GM12873 (cell line): ENCODE measurements at regions not wholly inside any gene's neighbourhood (a gene's known extent, or its start where the extent isn't known, plus 50 kb on each side); places are given as distances from the start of the nearest gene placed in this dataset.

Experiments
- CTCF ChIP-seq: IDR thresholded peaks from 2 replicates; pipeline ENCODE4 v1.5.1; 2012; ENCODE audit warnings: low read depth, mild to moderate bottlenecking, moderate library complexity, low read length, control low read depth; ENCODE audit not compliant: insufficient read depth; ENCODE audit errors: missing control alignments

GRCh38 chr4:17195461-17196275, 297.2 kb upstream of the LDB2 start:
- TF ChIP-seq CTCF = no peak

- TF ChIP-seq CTCF = no peak
Observed at GRCh38 chr4:17194586-17194985, 296.1 kb upstream of the LDB2 start.

- TF ChIP-seq CTCF = no peak
Observed at GRCh38 chr4:17189759-17190158, 291.3 kb upstream of the LDB2 start.

- no peak for TF ChIP-seq CTCF
Observed at GRCh38 chr4:17189401-17189720, 290.9 kb upstream of the LDB2 start.

GRCh38 chr4:17188547-17189400, 290.3 kb upstream of the LDB2 start:
- no peak for TF ChIP-seq CTCF

GRCh38 chr4:17188125-17188524, 289.7 kb upstream of the LDB2 start:
- no peak for TF ChIP-seq CTCF

GRCh38 chr4:17187003-17187402, 288.6 kb upstream of the LDB2 start:
- no peak for TF ChIP-seq CTCF
